CD14-positive monocyte (primary cell): ENCODE measurements at regions not wholly inside any gene's neighbourhood (a gene's known extent, or its start where the extent isn't known, plus 50 kb on each side); places are given as distances from the start of the nearest gene placed in this dataset.

Experiments used
- DNase-seq, 3 donors: peaks; one replicate each; pipeline ENCODE4 v3.0.0-alpha.2; 2011 to 2022
- H2AFZ ChIP-seq: 2 replicates; pipeline ENCODE4 v1.6.0; 2012; ENCODE audit warnings: mild to moderate bottlenecking, low read depth, low read length, inconsistent platforms; ENCODE audit not compliant: insufficient read depth, poor library complexity, severe bottlenecking
- H3K27ac ChIP-seq, 2 donors: 1 replicate in 1 of 2; 2 replicates in 1 of 2; pipeline ENCODE4 v1.5.1; 2012 to 2013; ENCODE audit warnings: low read length in 2 of 2, control low read depth in 1 of 2, inconsistent platforms in 1 of 2, low read depth in 1 of 2, mild to moderate bottlenecking in 1 of 2
- H3K27me3 ChIP-seq, 2 donors: one replicate each; pipeline versions ENCODE4 v1.6.0 to v1.6.1; 2011 to 2013; ENCODE audit warnings: low read length in 2 of 2; ENCODE audit not compliant: control insufficient read depth in 2 of 2, insufficient read depth in 2 of 2
- H3K36me3 ChIP-seq, 2 donors: replicated peaks in 1 of 2; 1 replicate in 1 of 2; 2 replicates in 1 of 2; pipeline versions ENCODE4 v1.5.1 to v1.6.1; 2012 to 2013; ENCODE audit warnings: low read length in 2 of 2, control low read depth in 1 of 2, inconsistent platforms in 1 of 2, mild to moderate bottlenecking in 1 of 2; ENCODE audit not compliant: insufficient read depth in 2 of 2, control insufficient read depth in 1 of 2
- H3K4me1 ChIP-seq, 2 donors: 1 replicate in 1 of 2; 2 replicates in 1 of 2; pipeline versions ENCODE4 v1.5.1 to v1.6.1; 2012 to 2013; ENCODE audit warnings: low read length in 2 of 2, control low read depth in 1 of 2, inconsistent platforms in 1 of 2, mild to moderate bottlenecking in 1 of 2, moderate library complexity in 1 of 2; ENCODE audit not compliant: insufficient read depth in 2 of 2, control insufficient read depth in 1 of 2
- H3K4me2 ChIP-seq: replicated peaks from 2 replicates; pipeline ENCODE3; 2012; ENCODE audit warnings: low read length, moderate library complexity, mild to moderate bottlenecking; ENCODE audit not compliant: poor library complexity, severe bottlenecking; ENCODE audit errors: extremely low read depth
- H3K4me3 ChIP-seq, 3 experiments: fragments of 200-600 bp in 1 of 3; sonication (generic) in 1 of 3; replicated peaks in 1 of 3; 1 replicate in 2 of 3; 2 replicates in 1 of 3; pipeline ENCODE4 v1.5.1; 2011 to 2013; ENCODE audit warnings: low read length in 3 of 3, mild to moderate bottlenecking in 3 of 3, control low read depth in 2 of 3, low read depth in 2 of 3, inconsistent platforms in 1 of 3, moderate library complexity in 1 of 3
- H3K79me2 ChIP-seq: 2 replicates; pipeline ENCODE4 v1.6.0; 2012; ENCODE audit warnings: mild to moderate bottlenecking, control low read depth, inconsistent platforms, low read length, moderate library complexity; ENCODE audit not compliant: insufficient read depth
- H3K9ac ChIP-seq: 2 replicates; pipeline ENCODE4 v1.6.0; 2017; ENCODE audit warnings: low read length, mild to moderate bottlenecking; ENCODE audit not compliant: insufficient read depth, poor library complexity, severe bottlenecking
- H3K9me3 ChIP-seq, 2 donors: replicated peaks in 1 of 2; 1 replicate in 1 of 2; 2 replicates in 1 of 2; pipeline versions ENCODE4 v1.5.1 to v1.6.1; 2012 to 2013; ENCODE audit warnings: low read length in 2 of 2, control low read depth in 1 of 2; ENCODE audit not compliant: control insufficient read depth in 1 of 2, insufficient read depth in 1 of 2
- H4K20me1 ChIP-seq: 2 replicates; pipeline ENCODE4 v1.6.0; 2012; ENCODE audit warnings: mild to moderate bottlenecking, low read length, control low read depth, moderate library complexity; ENCODE audit not compliant: insufficient read depth
- H3K27ac Mint-ChIP-seq, 7 donors: one replicate each; pipeline ENCODE4 v1.8.0; 2020; ENCODE audit warnings: mild to moderate bottlenecking in 7 of 7, mixed read lengths in 7 of 7, moderate library complexity in 6 of 7, inconsistent platforms in 2 of 7
- H3K27me3 Mint-ChIP-seq, 3 donors: one replicate each; pipeline ENCODE4 v1.8.0; 2021 to 2022; ENCODE audit warnings: low read depth in 3 of 3, mild to moderate bottlenecking in 3 of 3, mixed read lengths in 3 of 3, moderate library complexity in 3 of 3, inconsistent platforms in 1 of 3
- H3K36me3 Mint-ChIP-seq, 2 donors: one replicate each; pipeline ENCODE4 v1.8.0; 2020; ENCODE audit warnings: mixed read lengths in 2 of 2, inconsistent platforms in 1 of 2, mild to moderate bottlenecking in 1 of 2
- H3K4me1 Mint-ChIP-seq: one replicate; pipeline ENCODE4 v1.8.0; 2020; ENCODE audit warnings: mild to moderate bottlenecking, mixed read lengths
- H3K4me3 Mint-ChIP-seq, 2 donors: one replicate each; pipeline ENCODE4 v1.8.0; 2020; ENCODE audit warnings: mild to moderate bottlenecking in 2 of 2, mixed read lengths in 2 of 2, moderate library complexity in 1 of 2
- H3K9me3 Mint-ChIP-seq, 7 donors: one replicate each; pipeline ENCODE4 v1.8.0; 2020 to 2022; ENCODE audit warnings: mixed read lengths in 7 of 7, mild to moderate bottlenecking in 6 of 7, moderate library complexity in 6 of 7, inconsistent platforms in 2 of 7
- WGBS: methylation state at CpG from one replicate; pipeline ENCODE4 v1.1.5; 2013; ENCODE audit warnings: missing lambda C conversion rate; ENCODE audit not compliant: insufficient coverage; 5-methylcytosine and 5-hydroxymethylcytosine counted together
- intact Hi-C, 2 donors: fragments of 100-400 bp; cut with micrococcal nuclease; formaldehyde crosslinking; loops; one replicate each; pipeline versions ENCODE4 v1.15.0 to v1.15.1; 2023
- TF ChIP-seq, protein P1 (sequence below): fragments of 200-600 bp; IDR thresholded peaks from one replicate; pipeline ENCODE4 v1.8.0; 2022; ENCODE audit warnings: antibody characterized with exemption, mild to moderate bottlenecking

DNA sequence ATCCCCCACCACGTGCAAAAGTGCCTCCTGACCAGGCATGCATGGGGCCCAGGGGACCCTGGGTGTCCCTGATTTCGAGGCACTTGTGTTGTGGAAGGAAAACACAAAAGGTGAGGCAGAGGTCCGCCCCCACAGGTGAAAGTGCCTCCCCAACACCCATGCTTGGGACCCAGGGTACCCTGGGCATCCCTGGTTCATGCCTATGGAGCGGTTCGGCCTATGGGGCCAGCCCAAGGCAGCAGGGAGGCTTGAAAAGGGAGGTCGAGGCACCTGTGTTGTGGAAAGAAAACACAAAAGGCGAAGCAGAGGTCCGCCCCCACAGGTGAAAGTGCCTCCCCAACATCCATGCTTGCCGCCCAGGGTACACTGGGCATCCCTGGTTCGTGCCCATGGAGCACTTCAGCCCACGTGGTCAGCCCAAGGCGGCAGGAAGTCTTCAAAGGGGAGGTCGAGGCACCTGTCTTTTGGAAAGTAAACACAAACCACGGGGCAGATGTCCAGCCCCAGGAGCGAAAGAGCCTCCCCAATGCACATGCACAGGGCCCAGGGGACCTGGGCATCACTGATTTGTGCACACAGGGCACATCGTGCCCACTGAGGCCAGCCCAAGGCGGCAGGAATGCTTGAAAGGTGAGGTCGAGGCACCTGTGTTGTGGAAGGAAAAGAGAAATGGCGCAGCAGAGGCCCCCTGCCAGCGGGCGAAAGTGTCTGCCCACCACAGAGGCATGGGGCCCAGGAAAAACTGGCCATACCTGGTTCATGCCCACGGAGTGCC, 375.5 kb downstream of the ALG10 start:
- Histone ChIP-seq H3K27me3 (no peaks in the 10 kb centered on the region), H3K4me3 (no peak overlapping the region), H3K79me2 (no peaks in the 10 kb centered on the region), H3K4me2 (no peak overlapping the region), H3K9ac (no peak overlapping the region), H3K27ac (no peak overlapping the region), H3K4me1 (no peaks in the 10 kb centered on the region), H3K9me3 (peaks cover 100% of the 10 kb centered on the region in 2 donors), H3K36me3 (no peaks in the 10 kb centered on the region), H4K20me1 (no peaks in the 10 kb centered on the region), H2AFZ (no peak overlapping the region)
- Mint-ChIP-seq H3K9me3 (peaks cover 72 to 96% (median 83%) of the 10 kb centered on the region in 7 donors), H3K36me3 (no peaks in the 10 kb centered on the region), H3K4me1 (no peaks in the 10 kb centered on the region), H3K27me3 (peaks cover 0 to 2% (median 0%) of the 10 kb centered on the region in 3 donors), H3K4me3 (no peak overlapping the region), H3K27ac (no peak overlapping the region)
- no peak for DNase-seq
- TF ChIP-seq, protein P1, sequence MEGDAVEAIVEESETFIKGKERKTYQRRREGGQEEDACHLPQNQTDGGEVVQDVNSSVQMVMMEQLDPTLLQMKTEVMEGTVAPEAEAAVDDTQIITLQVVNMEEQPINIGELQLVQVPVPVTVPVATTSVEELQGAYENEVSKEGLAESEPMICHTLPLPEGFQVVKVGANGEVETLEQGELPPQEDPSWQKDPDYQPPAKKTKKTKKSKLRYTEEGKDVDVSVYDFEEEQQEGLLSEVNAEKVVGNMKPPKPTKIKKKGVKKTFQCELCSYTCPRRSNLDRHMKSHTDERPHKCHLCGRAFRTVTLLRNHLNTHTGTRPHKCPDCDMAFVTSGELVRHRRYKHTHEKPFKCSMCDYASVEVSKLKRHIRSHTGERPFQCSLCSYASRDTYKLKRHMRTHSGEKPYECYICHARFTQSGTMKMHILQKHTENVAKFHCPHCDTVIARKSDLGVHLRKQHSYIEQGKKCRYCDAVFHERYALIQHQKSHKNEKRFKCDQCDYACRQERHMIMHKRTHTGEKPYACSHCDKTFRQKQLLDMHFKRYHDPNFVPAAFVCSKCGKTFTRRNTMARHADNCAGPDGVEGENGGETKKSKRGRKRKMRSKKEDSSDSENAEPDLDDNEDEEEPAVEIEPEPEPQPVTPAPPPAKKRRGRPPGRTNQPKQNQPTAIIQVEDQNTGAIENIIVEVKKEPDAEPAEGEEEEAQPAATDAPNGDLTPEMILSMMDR, result no peak
- 77% methylated on average over 15 of the region's 22 CpGs for WGBS
- intact Hi-C loops, result no loop called here

DNA sequence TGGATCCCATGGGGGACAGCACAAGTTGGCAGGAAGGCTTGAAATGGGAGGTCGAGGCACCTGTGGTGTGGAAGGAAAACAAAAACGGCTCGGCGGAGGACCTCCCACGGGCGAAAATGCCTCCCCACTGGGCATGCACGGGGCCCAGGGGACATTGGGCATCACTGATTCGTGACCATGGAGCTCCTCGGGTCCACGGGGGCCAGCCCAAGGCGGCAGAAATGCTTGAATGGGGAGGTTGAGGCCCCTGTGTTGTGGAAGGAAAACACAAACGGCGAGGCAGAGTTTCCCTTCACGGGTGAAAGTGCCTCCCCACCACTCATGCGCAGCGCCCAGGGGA, 376.0 kb downstream of the ALG10 start:
- no peak overlapping the region for H3K27ac Mint-ChIP-seq
- Histone ChIP-seq H3K27me3 (no peaks in the 10 kb centered on the region), H3K4me1 (no peaks in the 10 kb centered on the region), H3K79me2 (no peaks in the 10 kb centered on the region), H2AFZ (no peak overlapping the region), H3K9me3 (peaks cover 100% of the 10 kb centered on the region in 2 donors), H3K4me2 (no peak overlapping the region), H3K36me3 (no peaks in the 10 kb centered on the region), H3K4me3 (no peak overlapping the region), H4K20me1 (no peaks in the 10 kb centered on the region), H3K27ac (no peak overlapping the region), H3K9ac (no peak overlapping the region)
- no peak overlapping the region for H3K4me3 Mint-ChIP-seq
- H3K27me3 Mint-ChIP-seq, result peaks cover 0 to 2% (median 0%) of the 10 kb centered on the region in 3 donors
- DNase-seq, result no peak
- intact Hi-C loops, result no loop called here
- 34% methylated on average over 3 of the region's 16 CpGs for WGBS
- TF ChIP-seq, protein P1, result no peak
- no peaks in the 10 kb centered on the region for H3K4me1 Mint-ChIP-seq
- H3K36me3 Mint-ChIP-seq, result no peaks in the 10 kb centered on the region
- peaks cover 72 to 96% (median 86%) of the 10 kb centered on the region in 7 donors for H3K9me3 Mint-ChIP-seq
